Stimulated activated CD4-positive, alpha-beta T cell treated with anti-CD3 and anti-CD28 coated beads, Interleukin-12 subunit alpha, Interleukin-12 subunit beta, amount 100 ng/mL, for 48 hours (primary cell): ENCODE measurements at regions not wholly inside any gene's neighbourhood (a gene's known extent, or its start where the extent isn't known, plus 50 kb on each side); places are given as distances from the start of the nearest gene placed in this dataset.
"Not testable (repeated sequence)": the region's sequence is repeated elsewhere in the genome, so short reads cannot be mapped to it uniquely, and the experiment has no call there.

ENCODE experiments used
- DNase-seq, 3 donors: peaks; one replicate each; pipeline ENCODE4 v3.0.0-alpha.2; 2020; ENCODE audit warnings: low read depth in 2 of 3, low spot score in 1 of 3

- DNase-seq, result not testable (repeated sequence)
These were observed 408.6 kb upstream of the AMELY start for GRCh38 chrY:7320171-7320570.

- DNase-seq, result no peak
These were observed 406.6 kb upstream of the AMELY start for GRCh38 chrY:7318122-7318521.

GRCh38 chrY:7317571-7317970 lies 406.0 kb upstream of the AMELY start:
- DNase-seq, result no peak

- DNase-seq, result peak in 2 of 3 donors; percentile 32 to 36
These were observed 399.1 kb upstream of the AMELY start for GRCh38 chrY:7310482-7311269.

- no peak for DNase-seq
These were observed 397.3 kb upstream of the AMELY start for GRCh38 chrY:7308816-7309215.

GRCh38 chrY:7302306-7302705 lies 390.8 kb upstream of the AMELY start:
- DNase-seq, result no peak

- DNase-seq, result no peak
These were observed 388.4 kb upstream of the AMELY start for GRCh38 chrY:7299960-7300359.

GRCh38 chrY:7292113-7292512 lies 380.6 kb upstream of the AMELY start:
- no peak for DNase-seq

- DNase-seq, result no peak
These were observed 378.6 kb upstream of the AMELY start for GRCh38 chrY:7289889-7290833.

- no peak for DNase-seq
These were observed 377.1 kb upstream of the AMELY start for GRCh38 chrY:7288611-7289010.

GRCh38 chrY:7287963-7288362 lies 376.4 kb upstream of the AMELY start:
- not testable (repeated sequence) for DNase-seq

- no peak for DNase-seq
These were observed 373.8 kb upstream of the AMELY start for GRCh38 chrY:7285388-7285787.

- no peak for DNase-seq
These were observed 371.4 kb upstream of the AMELY start for GRCh38 chrY:7283001-7283400.

GRCh38 chrY:7280151-7280740 lies 368.7 kb upstream of the AMELY start:
- not testable (repeated sequence) for DNase-seq

GRCh38 chrY:7275751-7276150 lies 364.2 kb upstream of the AMELY start:
- DNase-seq, result no peak

GRCh38 chrY:7275014-7275413 lies 363.5 kb upstream of the AMELY start:
- DNase-seq, result no peak

- no peak for DNase-seq
These were observed 362.9 kb upstream of the AMELY start for GRCh38 chrY:7274369-7274913.

GRCh38 chrY:7273587-7274203 lies 362.1 kb upstream of the AMELY start:
- peak in 2 of 3 donors; percentile 71 to 76 for DNase-seq

- peak in 1 of 3 donors; percentile 48 for DNase-seq
These were observed 361.1 kb upstream of the AMELY start for GRCh38 chrY:7272556-7273195.

- DNase-seq, result no peak
These were observed 352.2 kb upstream of the AMELY start for GRCh38 chrY:7263773-7264172.
